DND-41 (cell line): ENCODE measurements at regions not wholly inside any gene's neighbourhood (a gene's known extent, or its start where the extent isn't known, plus 50 kb on each side); places are given as distances from the start of the nearest gene placed in this dataset.
"Not testable (repeated sequence)": the region's sequence is repeated elsewhere in the genome, so short reads cannot be mapped to it uniquely, and the experiment has no call there.

Source experiments
- CTCF ChIP-seq: IDR thresholded peaks from 2 replicates; pipeline ENCODE4 v1.5.1; 2012; ENCODE audit warnings: borderline replicate concordance, low read length, moderate library complexity, mild to moderate bottlenecking; ENCODE audit not compliant: poor library complexity, severe bottlenecking; ENCODE audit errors: extremely low read depth
- EZH2 ChIP-seq: IDR thresholded peaks from 3 replicates; pipeline ENCODE4 v1.6.1; 2012; ENCODE audit warnings: borderline replicate concordance, low read depth, mild to moderate bottlenecking, moderate library complexity, low read length, inconsistent platforms; ENCODE audit not compliant: severe bottlenecking

GRCh38 chr1:19019288-19019687, 62.8 kb upstream of the IFFO2 start:
- not testable (repeated sequence) for TF ChIP-seq CTCF, EZH2
